ENCODE measurements at regions not wholly inside any gene's neighbourhood (a gene's known extent, or its start where the extent isn't known, plus 50 kb on each side); places are given as distances from the start of the nearest gene placed in this dataset.

DNA sequence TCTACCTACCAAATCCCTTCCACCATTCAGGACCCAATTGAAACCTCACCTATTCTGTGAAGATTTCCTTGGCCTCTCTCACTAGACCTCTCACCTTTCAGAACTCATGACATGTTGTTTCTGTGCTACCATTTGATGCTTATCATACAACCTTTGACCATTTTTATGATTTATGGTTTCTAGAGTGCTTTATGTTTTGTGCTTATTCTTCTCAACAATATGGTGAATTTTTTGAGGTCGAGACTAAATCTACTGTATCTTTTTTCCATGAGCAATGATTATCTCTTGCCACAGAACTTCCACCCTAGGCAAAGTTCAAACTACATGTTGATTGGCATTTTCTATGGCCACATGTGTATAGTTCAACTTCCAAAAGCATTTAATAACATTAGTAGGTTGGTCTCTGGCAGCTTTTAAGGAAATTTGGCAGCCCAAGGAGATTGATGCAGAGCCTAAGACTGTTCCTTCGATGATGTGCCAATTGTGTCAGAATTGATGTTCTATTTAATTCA is 84.9 kb downstream of the OLIG3 start:
- Histone ChIP-seq H3K36me3 (ENCODE audit: control insufficient read depth in 1 of 2, insufficient read depth in 2 of 2, low read length in 2 of 2) (no peaks in the 10 kb centered on the region), H3K9me2 (ENCODE audit: insufficient read depth) (no peaks in the 10 kb centered on the region), H3K4me2 (ENCODE audit: low read length) (no peak overlapping the region), H4K20me1 (ENCODE audit: insufficient read depth) (no peaks in the 10 kb centered on the region), H3K4me1 (ENCODE audit: control insufficient read depth in 1 of 2, insufficient read depth in 2 of 2, low read length in 2 of 2) (no peaks in the 10 kb centered on the region), H3K27me3 (ENCODE audit: insufficient read depth, low read length) (no peaks in the 10 kb centered on the region), H3K9ac (ENCODE audit: low read length) (no peak overlapping the region), H3K79me2 (ENCODE audit: insufficient read depth, low read length) (no peaks in the 10 kb centered on the region), H2AFZ (ENCODE audit: low read depth, low read length, poor library complexity, severe bottlenecking) (no peak overlapping the region), H3K9me3 (ENCODE audit: control insufficient read depth in 1 of 2, insufficient read depth in 1 of 2, low read depth in 1 of 2, low read length in 2 of 2) (no peaks in the 10 kb centered on the region), H3K4me3 (replicated peaks in 1 of 2; ENCODE audit: low read depth in 1 of 2, low read length in 2 of 2) (no peak overlapping the region), H3K27ac (ENCODE audit: low read depth, low read length) (no peak overlapping the region)
- TF ChIP-seq EZH2 (IDR thresholded peaks at IDR 0.05) (no peak), EZH2phosphoT487 (IDR thresholded peaks at IDR 0.05; ENCODE audit: borderline replicate concordance) (no peak), POLR2AphosphoS5 (IDR thresholded peaks at IDR 0.05; ENCODE audit: low read depth, low read length) (no peak), ELF1 (IDR thresholded peaks at IDR 0.05; ENCODE audit: borderline replicate concordance, low read depth) (no peak), JUND (IDR thresholded peaks at IDR 0.05) (no peak), POLR2A (IDR thresholded peaks at IDR 0.05; ENCODE audit: borderline replicate concordance, extremely low read depth, insufficient read depth, insufficient read length) (no peak), SIN3A (IDR thresholded peaks at IDR 0.05; ENCODE audit: low read depth) (no peak), EGR1 (IDR thresholded peaks at IDR 0.05; ENCODE audit: low read depth) (no peak)
- TF ChIP-seq, protein P1, sequence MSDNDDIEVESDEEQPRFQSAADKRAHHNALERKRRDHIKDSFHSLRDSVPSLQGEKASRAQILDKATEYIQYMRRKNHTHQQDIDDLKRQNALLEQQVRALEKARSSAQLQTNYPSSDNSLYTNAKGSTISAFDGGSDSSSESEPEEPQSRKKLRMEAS (IDR thresholded peaks at IDR 0.05), result no peak
- TF ChIP-seq, protein P2, sequence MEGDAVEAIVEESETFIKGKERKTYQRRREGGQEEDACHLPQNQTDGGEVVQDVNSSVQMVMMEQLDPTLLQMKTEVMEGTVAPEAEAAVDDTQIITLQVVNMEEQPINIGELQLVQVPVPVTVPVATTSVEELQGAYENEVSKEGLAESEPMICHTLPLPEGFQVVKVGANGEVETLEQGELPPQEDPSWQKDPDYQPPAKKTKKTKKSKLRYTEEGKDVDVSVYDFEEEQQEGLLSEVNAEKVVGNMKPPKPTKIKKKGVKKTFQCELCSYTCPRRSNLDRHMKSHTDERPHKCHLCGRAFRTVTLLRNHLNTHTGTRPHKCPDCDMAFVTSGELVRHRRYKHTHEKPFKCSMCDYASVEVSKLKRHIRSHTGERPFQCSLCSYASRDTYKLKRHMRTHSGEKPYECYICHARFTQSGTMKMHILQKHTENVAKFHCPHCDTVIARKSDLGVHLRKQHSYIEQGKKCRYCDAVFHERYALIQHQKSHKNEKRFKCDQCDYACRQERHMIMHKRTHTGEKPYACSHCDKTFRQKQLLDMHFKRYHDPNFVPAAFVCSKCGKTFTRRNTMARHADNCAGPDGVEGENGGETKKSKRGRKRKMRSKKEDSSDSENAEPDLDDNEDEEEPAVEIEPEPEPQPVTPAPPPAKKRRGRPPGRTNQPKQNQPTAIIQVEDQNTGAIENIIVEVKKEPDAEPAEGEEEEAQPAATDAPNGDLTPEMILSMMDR (IDR thresholded peaks at IDR 0.05 in 2 of 3, conservative IDR thresholded peaks at IDR 0.05 in 1 of 3; ENCODE audit: borderline replicate concordance in 1 of 3, insufficient read depth in 1 of 3, low read depth in 2 of 3, low read length in 2 of 3), result no peak
- DNase-seq (ENCODE audit: low read depth, low spot score), result no peak
- intact Hi-C loops (cut with micrococcal nuclease), result no loop called here
- ChIA-PET POLR2A (no interaction called here), RAD21 (ENCODE audit: low non-redundant PET in 1 of 2, low total read pairs in 2 of 2, uncharacterized antibody in 2 of 2, unreplicated experiment in 2 of 2) (no interaction called here), CTCF (no interaction called here)
- no TSS peak for BruUV-seq (replicated peaks)
- ATAC-seq, result no peak
